Gastroesophageal sphincter (tissue), 4 donors: ENCODE measurements at regions not wholly inside any gene's neighbourhood (a gene's known extent, or its start where the extent isn't known, plus 50 kb on each side); places are given as distances from the start of the nearest gene placed in this dataset.
"Not testable (repeated sequence)": the region's sequence is repeated elsewhere in the genome, so short reads cannot be mapped to it uniquely, and the experiment has no call there.

ENCODE experiments used
- ATAC-seq: fragments of 150-250 bp; one replicate; pipeline ENCODE4 v1.9.1; 2016; ENCODE audit warnings: mild to moderate bottlenecking, moderate library complexity
- H3K27ac ChIP-seq, 4 donors: fragments of 200-600 bp; sonication (generic) in 3 of 4; 1 replicate in 3 of 4; 2 replicates in 1 of 4; pipeline ENCODE4 v1.5.1; 2016 to 2019
- H3K27me3 ChIP-seq: fragments of 200-600 bp; sonication (generic); one replicate; pipeline ENCODE4 v1.5.1; 2019
- H3K36me3 ChIP-seq, 2 donors: fragments of 200-600 bp; sonication (generic); one replicate each; pipeline ENCODE4 v1.5.1; 2019; ENCODE audit warnings: control low read depth in 1 of 2
- H3K4me1 ChIP-seq, 3 donors: fragments of 200-600 bp; sonication (generic); 1 replicate in 2 of 3; 2 replicates in 1 of 3; pipeline ENCODE4 v1.5.1; 2016 to 2019; ENCODE audit warnings: control low read depth in 2 of 3
- H3K4me3 ChIP-seq, 2 donors: fragments of 200-600 bp; sonication (generic); one replicate each; pipeline ENCODE4 v1.5.1; 2019; ENCODE audit warnings: mild to moderate bottlenecking in 1 of 2, moderate library complexity in 1 of 2
- H3K9me3 ChIP-seq, 3 donors: fragments of 200-600 bp; sonication (generic); one replicate each; pipeline ENCODE4 v1.5.1; 2017 to 2019; ENCODE audit warnings: control low read depth in 2 of 3
- EP300 ChIP-seq: sonication (generic); formaldehyde crosslinking; IDR thresholded peaks from one replicate; pipeline ENCODE4 v1.6.1; 2017; ENCODE audit warnings: antibody characterized with exemption, mild to moderate bottlenecking
- POLR2A ChIP-seq, 2 donors: fragments of 450-650 bp; IDR thresholded peaks; one replicate each; pipeline ENCODE4 v1.6.1; 2017; ENCODE audit warnings: antibody characterized with exemption in 2 of 2, mild to moderate bottlenecking in 2 of 2, moderate library complexity in 1 of 2
- POLR2AphosphoS5 ChIP-seq: sonication (generic); formaldehyde crosslinking; IDR thresholded peaks from one replicate; pipeline ENCODE4 v1.6.1; 2017; ENCODE audit warnings: antibody characterized with exemption
- WGBS, 2 donors: methylation state at CpG; one replicate each; pipeline ENCODE4 v1.1.5; 2018; ENCODE audit warnings: low coverage in 1 of 2; 5-methylcytosine and 5-hydroxymethylcytosine counted together
- TF ChIP-seq, protein P1 (sequence below), 4 experiments: fragments of 200-600 bp in 2 of 4; fragments of 450-650 bp in 2 of 4; sonication (generic) in 1 of 4; IDR thresholded peaks; one replicate each; pipeline ENCODE4 v1.5.1; 2017 to 2019; ENCODE audit warnings: antibody characterized with exemption in 4 of 4, mild to moderate bottlenecking in 2 of 4, moderate library complexity in 2 of 4

GRCh38 chr11:69205743-69206612 lies 50.2 kb downstream of the SMIM38 start:
- H3K36me3 ChIP-seq = no peaks in the 10 kb centered on the region
- H3K27ac ChIP-seq = no peak overlapping the region
- ATAC-seq = no peak
- peaks cover 12% of the 10 kb centered on the region for H3K27me3 ChIP-seq
- no peaks in the 10 kb centered on the region for H3K4me1 ChIP-seq
- peaks cover 0 to 10% (median 0%) of the 10 kb centered on the region in 3 donors for H3K9me3 ChIP-seq
- 77 to 88% methylated on average over 12 to 17 of the region's 28 CpGs for WGBS, 2 donors
- TF ChIP-seq, protein P1, sequence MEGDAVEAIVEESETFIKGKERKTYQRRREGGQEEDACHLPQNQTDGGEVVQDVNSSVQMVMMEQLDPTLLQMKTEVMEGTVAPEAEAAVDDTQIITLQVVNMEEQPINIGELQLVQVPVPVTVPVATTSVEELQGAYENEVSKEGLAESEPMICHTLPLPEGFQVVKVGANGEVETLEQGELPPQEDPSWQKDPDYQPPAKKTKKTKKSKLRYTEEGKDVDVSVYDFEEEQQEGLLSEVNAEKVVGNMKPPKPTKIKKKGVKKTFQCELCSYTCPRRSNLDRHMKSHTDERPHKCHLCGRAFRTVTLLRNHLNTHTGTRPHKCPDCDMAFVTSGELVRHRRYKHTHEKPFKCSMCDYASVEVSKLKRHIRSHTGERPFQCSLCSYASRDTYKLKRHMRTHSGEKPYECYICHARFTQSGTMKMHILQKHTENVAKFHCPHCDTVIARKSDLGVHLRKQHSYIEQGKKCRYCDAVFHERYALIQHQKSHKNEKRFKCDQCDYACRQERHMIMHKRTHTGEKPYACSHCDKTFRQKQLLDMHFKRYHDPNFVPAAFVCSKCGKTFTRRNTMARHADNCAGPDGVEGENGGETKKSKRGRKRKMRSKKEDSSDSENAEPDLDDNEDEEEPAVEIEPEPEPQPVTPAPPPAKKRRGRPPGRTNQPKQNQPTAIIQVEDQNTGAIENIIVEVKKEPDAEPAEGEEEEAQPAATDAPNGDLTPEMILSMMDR (IDR thresholded peaks at IDR 0.05) = no peak
- TF ChIP-seq EP300 = no peak
- no peak for TF ChIP-seq POLR2A (IDR thresholded peaks at IDR 0.05)
- TF ChIP-seq POLR2AphosphoS5 = no peak
- H3K4me3 ChIP-seq = no peak overlapping the region

GRCh38 chr11:69206613-69206965 lies 50.9 kb downstream of the SMIM38 start:
- H3K27ac ChIP-seq, H3K36me3 ChIP-seq, H3K4me1 ChIP-seq, ATAC-seq, H3K4me3 ChIP-seq: not testable (repeated sequence)
- Histone ChIP-seq H3K9me3 (peaks cover 0 to 10% (median 0%) of the 10 kb centered on the region in 3 donors), H3K27me3 (peaks cover 10% of the 10 kb centered on the region)
- WGBS, 2 donors = 40 to 89% methylated on average over 2 to 5 of the region's 7 CpGs

GRCh38 chr11:69207165-69207889 lies 51.6 kb downstream of the SMIM38 start:
- no peaks in the 10 kb centered on the region for H3K4me1 ChIP-seq
- TF ChIP-seq, protein P1 (IDR thresholded peaks at IDR 0.05) = no peak
- TF ChIP-seq POLR2A (IDR thresholded peaks at IDR 0.05) = no peak
- TF ChIP-seq POLR2AphosphoS5 = no peak
- TF ChIP-seq EP300 = no peak
- H3K27me3 ChIP-seq = peaks cover 7% of the 10 kb centered on the region
- no peak overlapping the region for H3K4me3 ChIP-seq
- no peaks in the 10 kb centered on the region for H3K36me3 ChIP-seq
- no peak for ATAC-seq
- WGBS, 2 donors = 80 to 100% methylated on average over 1 to 2 of the region's 14 CpGs
- H3K27ac ChIP-seq = no peak overlapping the region
- peaks cover 0 to 10% (median 0%) of the 10 kb centered on the region in 3 donors for H3K9me3 ChIP-seq

- H3K4me3 ChIP-seq = no peak overlapping the region
- TF ChIP-seq POLR2A (IDR thresholded peaks at IDR 0.05) (no peak), EP300 (no peak), POLR2AphosphoS5 (no peak)
- TF ChIP-seq, protein P1 (IDR thresholded peaks at IDR 0.05) = no peak
- 88 to 90% methylated on average over 3 to 4 of the region's 13 CpGs for WGBS, 2 donors
These were observed 52.7 kb downstream of the SMIM38 start for GRCh38 chr11:69208190-69209037.

GRCh38 chr11:69209038-69209350 lies 53.3 kb downstream of the SMIM38 start:
- no peaks in the 10 kb centered on the region for H3K4me1 ChIP-seq
- H3K27ac ChIP-seq = no peak overlapping the region
- H3K4me3 ChIP-seq = no peak overlapping the region
- WGBS, 2 donors = 100% methylated on average over 1 of the region's 8 CpGs; no CpG with 5 or more reads in 1 of the 2 donors
- peaks cover 14% of the 10 kb centered on the region for H3K27me3 ChIP-seq
- TF ChIP-seq, protein P1 (IDR thresholded peaks at IDR 0.05) = no peak
- no peak for TF ChIP-seq POLR2A (IDR thresholded peaks at IDR 0.05)
- TF ChIP-seq POLR2AphosphoS5 = no peak
- no peak for TF ChIP-seq EP300
- H3K36me3 ChIP-seq = no peaks in the 10 kb centered on the region
- ATAC-seq = no peak
- peaks cover 0 to 10% (median 0%) of the 10 kb centered on the region in 3 donors for H3K9me3 ChIP-seq

More at GRCh38 chr11:69208190-69209037, 52.7 kb downstream of the SMIM38 start:
- Histone ChIP-seq H3K9me3 (peaks cover 0 to 10% (median 0%) of the 10 kb centered on the region in 3 donors), H3K27ac (no peak overlapping the region), H3K36me3 (no peaks in the 10 kb centered on the region), H3K4me1 (no peaks in the 10 kb centered on the region), H3K27me3 (peaks cover 14% of the 10 kb centered on the region)
- ATAC-seq = no peak
